ENCODE measurements at regions not wholly inside any gene's neighbourhood (a gene's known extent, or its start where the extent isn't known, plus 50 kb on each side); places are given as distances from the start of the nearest gene placed in this dataset.

- TF ChIP-seq EZH2 (IDR thresholded peaks at IDR 0.05; ENCODE audit: insufficient read depth, poor library complexity, severe bottlenecking) = no peak
- TF ChIP-seq EZH2phosphoT487 (IDR thresholded peaks at IDR 0.05; ENCODE audit: insufficient read depth, low read depth) = no peak
- no peak for DNase-seq
- no peak overlapping the region for H2AFZ ChIP-seq
- no peaks in the 10 kb centered on the region for H3K9me2 ChIP-seq (ENCODE audit: insufficient read depth)
- no peaks in the 10 kb centered on the region for H3K4me1 ChIP-seq (ENCODE audit: insufficient read depth)
- H3K4me3 ChIP-seq = no peak overlapping the region
- no peaks in the 10 kb centered on the region for H3K79me2 ChIP-seq (ENCODE audit: insufficient read depth)
- no peaks in the 10 kb centered on the region; the same call in 1 of the 2 replicates for H3K27me3 ChIP-seq (replicated peaks; ENCODE audit: insufficient read depth)
- no peaks in the 10 kb centered on the region for H3F3A ChIP-seq (ENCODE audit: insufficient read depth)
- no peak overlapping the region for H3K27ac ChIP-seq
- 42 to 48% methylated on average over 7 of the region's 7 CpGs for WGBS, 2 experiments (ENCODE audit: low coverage in 1 of 2, low lambda C conversion rate in 2 of 2, missing lambda C conversion rate in 2 of 2)
- in situ Hi-C loops (cut with MboI) = no loop called here
- H3K36me3 ChIP-seq (ENCODE audit: low read depth) = no peaks in the 10 kb centered on the region
- no peaks in the 10 kb centered on the region for H3K9me3 ChIP-seq (ENCODE audit: low read depth)
- no peaks in the 10 kb centered on the region for H4K20me1 ChIP-seq (ENCODE audit: insufficient read depth)
- H3K4me2 ChIP-seq (ENCODE audit: unreplicated experiment) = no peak overlapping the region
- no peak overlapping the region for H3K9ac ChIP-seq
Measured at GRCh38 chr4:185997296-185997695, 71.7 kb upstream of the TLR3 start.

GRCh38 chr4:185998791-185999190, 70.2 kb upstream of the TLR3 start:
- no peaks in the 10 kb centered on the region for H3K4me1 ChIP-seq (ENCODE audit: insufficient read depth)
- TF ChIP-seq EZH2phosphoT487 (IDR thresholded peaks at IDR 0.05; ENCODE audit: insufficient read depth, low read depth) (no peak), EZH2 (IDR thresholded peaks at IDR 0.05; ENCODE audit: insufficient read depth, poor library complexity, severe bottlenecking) (no peak)
- H3K36me3 ChIP-seq (ENCODE audit: low read depth) = no peaks in the 10 kb centered on the region
- no peaks in the 10 kb centered on the region for H3K79me2 ChIP-seq (ENCODE audit: insufficient read depth)
- WGBS, 2 experiments (ENCODE audit: low coverage in 1 of 2, low lambda C conversion rate in 2 of 2, missing lambda C conversion rate in 2 of 2) = 57 to 63% methylated on average over 5 of the region's 5 CpGs
- no peak for DNase-seq
- H4K20me1 ChIP-seq (ENCODE audit: insufficient read depth) = no peaks in the 10 kb centered on the region
- H3K27me3 ChIP-seq (replicated peaks; ENCODE audit: insufficient read depth) = no peaks in the 10 kb centered on the region; the same call in 1 of the 2 replicates
- H3K9me3 ChIP-seq (ENCODE audit: low read depth) = no peaks in the 10 kb centered on the region
- no peak overlapping the region for H3K4me3 ChIP-seq
- H3K9me2 ChIP-seq (ENCODE audit: insufficient read depth) = no peaks in the 10 kb centered on the region
- in situ Hi-C loops (cut with MboI) = no loop called here
- H3F3A ChIP-seq (ENCODE audit: insufficient read depth) = no peaks in the 10 kb centered on the region
- no peak overlapping the region for H3K27ac ChIP-seq
- no peak overlapping the region for H3K4me2 ChIP-seq (ENCODE audit: unreplicated experiment)
- H3K9ac ChIP-seq = no peak overlapping the region
- no peak overlapping the region for H2AFZ ChIP-seq

- no peak for DNase-seq
- H3K27me3 ChIP-seq (replicated peaks; ENCODE audit: insufficient read depth) = no peaks in the 10 kb centered on the region; the same call in 1 of the 2 replicates
- H3K9me3 ChIP-seq (ENCODE audit: low read depth) = no peaks in the 10 kb centered on the region
- no peaks in the 10 kb centered on the region for H3K36me3 ChIP-seq (ENCODE audit: low read depth)
- H3K4me1 ChIP-seq (ENCODE audit: insufficient read depth) = no peaks in the 10 kb centered on the region
- H3K4me2 ChIP-seq (ENCODE audit: unreplicated experiment) = no peak overlapping the region
- 56 to 63% methylated on average over 8 of the region's 8 CpGs for WGBS, 2 experiments (ENCODE audit: low coverage in 1 of 2, low lambda C conversion rate in 2 of 2, missing lambda C conversion rate in 2 of 2)
- no peak overlapping the region for H3K4me3 ChIP-seq
- H3K9ac ChIP-seq = no peak overlapping the region
- no peaks in the 10 kb centered on the region for H3K9me2 ChIP-seq (ENCODE audit: insufficient read depth)
- TF ChIP-seq EZH2 (IDR thresholded peaks at IDR 0.05; ENCODE audit: insufficient read depth, poor library complexity, severe bottlenecking) = no peak
- no peak for TF ChIP-seq EZH2phosphoT487 (IDR thresholded peaks at IDR 0.05; ENCODE audit: insufficient read depth, low read depth)
- H3K27ac ChIP-seq = no peak overlapping the region
- H4K20me1 ChIP-seq (ENCODE audit: insufficient read depth) = no peaks in the 10 kb centered on the region
- H3K79me2 ChIP-seq (ENCODE audit: insufficient read depth) = no peaks in the 10 kb centered on the region
- in situ Hi-C loops (cut with MboI) = no loop called here
- H2AFZ ChIP-seq = no peak overlapping the region
- H3F3A ChIP-seq (ENCODE audit: insufficient read depth) = no peaks in the 10 kb centered on the region
Measured at GRCh38 chr4:185999207-185999606, 69.7 kb upstream of the TLR3 start.

- Histone ChIP-seq H3K79me2 (ENCODE audit: insufficient read depth) (no peaks in the 10 kb centered on the region), H3K4me2 (ENCODE audit: unreplicated experiment) (no peak overlapping the region), H2AFZ (no peak overlapping the region), H3K4me3 (no peak overlapping the region), H3F3A (ENCODE audit: insufficient read depth) (no peaks in the 10 kb centered on the region), H3K9me2 (ENCODE audit: insufficient read depth) (no peaks in the 10 kb centered on the region), H3K4me1 (ENCODE audit: insufficient read depth) (no peaks in the 10 kb centered on the region), H3K9ac (no peak overlapping the region), H4K20me1 (ENCODE audit: insufficient read depth) (no peaks in the 10 kb centered on the region), H3K36me3 (ENCODE audit: low read depth) (no peaks in the 10 kb centered on the region), H3K27ac (no peak overlapping the region), H3K9me3 (ENCODE audit: low read depth) (no peaks in the 10 kb centered on the region), H3K27me3 (replicated peaks; ENCODE audit: insufficient read depth) (no peaks in the 10 kb centered on the region; the same call in 1 of the 2 replicates)
- WGBS, 2 experiments (ENCODE audit: low coverage in 1 of 2, low lambda C conversion rate in 2 of 2, missing lambda C conversion rate in 2 of 2) = 48 to 53% methylated on average over 9 of the region's 9 CpGs
- TF ChIP-seq EZH2 (IDR thresholded peaks at IDR 0.05; ENCODE audit: insufficient read depth, poor library complexity, severe bottlenecking) (no peak), EZH2phosphoT487 (IDR thresholded peaks at IDR 0.05; ENCODE audit: insufficient read depth, low read depth) (no peak)
- in situ Hi-C loops (cut with MboI) = no loop called here
- DNase-seq = no peak
Measured at GRCh38 chr4:186002853-186003252, 66.1 kb upstream of the TLR3 start.

GRCh38 chr4:186003746-186004145, 65.2 kb upstream of the TLR3 start:
- Histone ChIP-seq H3K9me2 (ENCODE audit: insufficient read depth) (no peaks in the 10 kb centered on the region), H3K4me1 (ENCODE audit: insufficient read depth) (no peaks in the 10 kb centered on the region), H3K27ac (no peak overlapping the region), H2AFZ (no peak overlapping the region), H3K9me3 (ENCODE audit: low read depth) (no peaks in the 10 kb centered on the region), H4K20me1 (ENCODE audit: insufficient read depth) (no peaks in the 10 kb centered on the region), H3K27me3 (replicated peaks; ENCODE audit: insufficient read depth) (no peaks in the 10 kb centered on the region; the same call in 1 of the 2 replicates), H3K9ac (no peak overlapping the region), H3K79me2 (ENCODE audit: insufficient read depth) (no peaks in the 10 kb centered on the region), H3K4me2 (ENCODE audit: unreplicated experiment) (no peak overlapping the region), H3K36me3 (ENCODE audit: low read depth) (no peaks in the 10 kb centered on the region), H3K4me3 (no peak overlapping the region), H3F3A (ENCODE audit: insufficient read depth) (no peaks in the 10 kb centered on the region)
- no peak for TF ChIP-seq EZH2 (IDR thresholded peaks at IDR 0.05; ENCODE audit: insufficient read depth, poor library complexity, severe bottlenecking)
- TF ChIP-seq EZH2phosphoT487 (IDR thresholded peaks at IDR 0.05; ENCODE audit: insufficient read depth, low read depth) = no peak
- in situ Hi-C loops (cut with MboI) = no loop called here
- no peak for DNase-seq
- WGBS, 2 experiments (ENCODE audit: low coverage in 1 of 2, low lambda C conversion rate in 2 of 2, missing lambda C conversion rate in 2 of 2) = 29 to 33% methylated on average over 6 of the region's 6 CpGs

All from GM23248 (cell line).